SK-N-SH treated with all-trans-retinoic acid at 6 μM for 48 hours (cell line): ENCODE measurements at regions not wholly inside any gene's neighbourhood (a gene's known extent, or its start where the extent isn't known, plus 50 kb on each side); places are given as distances from the start of the nearest gene placed in this dataset.

Experiments
- ATAC-seq: fragments of 200-7000 bp; cut with Tn5 transposase; 3 replicates; pipeline ENCODE4 v1.9.1; 2020; ENCODE audit warnings: mild to moderate bottlenecking, moderate library complexity
- ARNTL ChIP-seq: fragments of 450-650 bp; formaldehyde crosslinking; IDR thresholded peaks from 2 replicates; pipeline ENCODE4 v1.5.0; 2020; ENCODE audit warnings: low read depth, mild to moderate bottlenecking, moderate library complexity, borderline replicate concordance
- BACH2 ChIP-seq: fragments of 250-450 bp; sonication (Bioruptor Pico); IDR thresholded peaks from 2 replicates; pipeline ENCODE4 v1.9.0; 2021; ENCODE audit warnings: mild to moderate bottlenecking, borderline replicate concordance
- CSDC2 ChIP-seq: fragments of 250-450 bp; sonication (Bioruptor Pico); IDR thresholded peaks from 2 replicates; pipeline ENCODE4 v1.5.0; 2020; ENCODE audit warnings: mild to moderate bottlenecking, moderate library complexity
- CSRNP3 ChIP-seq: fragments of 250-450 bp; sonication (Bioruptor Pico); IDR thresholded peaks from 2 replicates; pipeline ENCODE4 v1.5.1; 2021; ENCODE audit warnings: mild to moderate bottlenecking, moderate library complexity
- ESRRG ChIP-seq: fragments of 250-450 bp; sonication (Bioruptor Pico); IDR thresholded peaks from 2 replicates; pipeline ENCODE4 v1.6.1; 2021; ENCODE audit warnings: mild to moderate bottlenecking
- GLIS3 ChIP-seq: fragments of 250-450 bp; sonication (Bioruptor Pico); IDR thresholded peaks from 2 replicates; pipeline ENCODE4 v1.5.0; 2020; ENCODE audit warnings: mild to moderate bottlenecking, moderate library complexity
- ISL1 ChIP-seq: fragments of 250-450 bp; sonication (Bioruptor Pico); IDR thresholded peaks from 2 replicates; pipeline ENCODE4 v2.1.2; 2022; ENCODE audit warnings: mild to moderate bottlenecking, moderate library complexity
- OSR1 ChIP-seq: fragments of 250-450 bp; sonication (Bioruptor Pico); IDR thresholded peaks from 2 replicates; pipeline ENCODE4 v1.8.0; 2022; ENCODE audit warnings: moderate library complexity, mild to moderate bottlenecking, inconsistent platforms
- PPARA ChIP-seq: fragments of 250-450 bp; sonication (Bioruptor Pico); IDR thresholded peaks from 2 replicates; pipeline ENCODE4 v1.5.0; 2020; ENCODE audit warnings: mild to moderate bottlenecking, borderline replicate concordance
- RARB ChIP-seq: fragments of 250-450 bp; sonication (Bioruptor Pico); IDR thresholded peaks from 2 replicates; pipeline ENCODE4 v1.8.0; 2021; ENCODE audit warnings: mild to moderate bottlenecking, moderate library complexity
- SNAI2 ChIP-seq: fragments of 250-450 bp; sonication (Bioruptor Pico); IDR thresholded peaks from 2 replicates; pipeline ENCODE4 v1.5.0; 2020; ENCODE audit warnings: mild to moderate bottlenecking, moderate library complexity
- TCF4 ChIP-seq: fragments of 250-450 bp; sonication (Bioruptor Pico); IDR thresholded peaks from 2 replicates; pipeline ENCODE4 v1.8.0; 2021; ENCODE audit warnings: mild to moderate bottlenecking, moderate library complexity, borderline replicate concordance
- TOX ChIP-seq: fragments of 250-450 bp; sonication (Bioruptor Pico); IDR thresholded peaks from 2 replicates; pipeline ENCODE4 v1.8.0; 2021; ENCODE audit warnings: mild to moderate bottlenecking, moderate library complexity, borderline replicate concordance
- ZC3H10 ChIP-seq: fragments of 250-450 bp; sonication (Bioruptor Pico); IDR thresholded peaks from 2 replicates; pipeline ENCODE4 v1.5.1; 2021; ENCODE audit warnings: mild to moderate bottlenecking, moderate library complexity
- ZFP3 ChIP-seq: fragments of 250-450 bp; sonication (Bioruptor Pico); IDR thresholded peaks from 2 replicates; pipeline ENCODE4 v1.5.0; 2020; ENCODE audit warnings: mild to moderate bottlenecking, moderate library complexity
- ZFP30 ChIP-seq: fragments of 450-650 bp; formaldehyde crosslinking; IDR thresholded peaks from 2 replicates; pipeline ENCODE4 v1.5.0; 2022; ENCODE audit warnings: mild to moderate bottlenecking, moderate library complexity
- ZNF565 ChIP-seq: fragments of 450-650 bp; formaldehyde crosslinking; conservative IDR thresholded peaks from 2 replicates; pipeline ENCODE4 v1.5.0; 2020; ENCODE audit warnings: low read depth, mild to moderate bottlenecking, moderate library complexity
- ZNF70 ChIP-seq: fragments of 450-650 bp; formaldehyde crosslinking; IDR thresholded peaks from 2 replicates; pipeline ENCODE4 v1.5.0; 2020; ENCODE audit warnings: mild to moderate bottlenecking, moderate library complexity
- ZNF8 ChIP-seq: fragments of 450-650 bp; formaldehyde crosslinking; IDR thresholded peaks from 2 replicates; pipeline ENCODE4 v1.5.0; 2020; ENCODE audit warnings: mild to moderate bottlenecking, moderate library complexity
- TF ChIP-seq, protein P1 (sequence below): fragments of 250-450 bp; sonication (Bioruptor Pico); IDR thresholded peaks from 2 replicates; pipeline ENCODE4 v1.8.0; 2020; ENCODE audit warnings: mild to moderate bottlenecking, moderate library complexity, borderline replicate concordance
- TF ChIP-seq, protein P2 (sequence below): fragments of 250-450 bp; sonication (Bioruptor Pico); IDR thresholded peaks from 2 replicates; pipeline ENCODE4 v1.5.0; 2020; ENCODE audit warnings: mild to moderate bottlenecking, moderate library complexity
- TF ChIP-seq, protein P3 (sequence below): fragments of 250-450 bp; sonication (Bioruptor Pico); IDR thresholded peaks from 2 replicates; pipeline ENCODE4 v1.5.1; 2020; ENCODE audit warnings: low read depth, mild to moderate bottlenecking, moderate library complexity
- TF ChIP-seq, protein P4 (sequence below): fragments of 250-450 bp; sonication (Bioruptor Pico); IDR thresholded peaks from 2 replicates; pipeline ENCODE4 v1.8.0; 2021; ENCODE audit warnings: low read depth, mild to moderate bottlenecking, moderate library complexity, borderline replicate concordance

- TF ChIP-seq ZFP30 (no peak), ESRRG (CRISPR knock-in tag) (no peak), ZFP3 (no peak), TOX (no peak), CSDC2 (CRISPR knock-in tag) (no peak), RARB (CRISPR knock-in tag) (no peak), PPARA (CRISPR knock-in tag) (no peak), TCF4 (CRISPR knock-in tag) (no peak), ZNF8 (CRISPR knock-in tag) (no peak), ARNTL (no peak), GLIS3 (CRISPR knock-in tag) (no peak), BACH2 (no peak), ISL1 (no peak)
- TF ChIP-seq, protein P1, sequence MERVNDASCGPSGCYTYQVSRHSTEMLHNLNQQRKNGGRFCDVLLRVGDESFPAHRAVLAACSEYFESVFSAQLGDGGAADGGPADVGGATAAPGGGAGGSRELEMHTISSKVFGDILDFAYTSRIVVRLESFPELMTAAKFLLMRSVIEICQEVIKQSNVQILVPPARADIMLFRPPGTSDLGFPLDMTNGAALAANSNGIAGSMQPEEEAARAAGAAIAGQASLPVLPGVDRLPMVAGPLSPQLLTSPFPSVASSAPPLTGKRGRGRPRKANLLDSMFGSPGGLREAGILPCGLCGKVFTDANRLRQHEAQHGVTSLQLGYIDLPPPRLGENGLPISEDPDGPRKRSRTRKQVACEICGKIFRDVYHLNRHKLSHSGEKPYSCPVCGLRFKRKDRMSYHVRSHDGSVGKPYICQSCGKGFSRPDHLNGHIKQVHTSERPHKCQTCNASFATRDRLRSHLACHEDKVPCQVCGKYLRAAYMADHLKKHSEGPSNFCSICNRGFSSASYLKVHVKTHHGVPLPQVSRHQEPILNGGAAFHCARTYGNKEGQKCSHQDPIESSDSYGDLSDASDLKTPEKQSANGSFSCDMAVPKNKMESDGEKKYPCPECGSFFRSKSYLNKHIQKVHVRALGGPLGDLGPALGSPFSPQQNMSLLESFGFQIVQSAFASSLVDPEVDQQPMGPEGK (CRISPR knock-in tag): no peak
- TF ChIP-seq, protein P2, sequence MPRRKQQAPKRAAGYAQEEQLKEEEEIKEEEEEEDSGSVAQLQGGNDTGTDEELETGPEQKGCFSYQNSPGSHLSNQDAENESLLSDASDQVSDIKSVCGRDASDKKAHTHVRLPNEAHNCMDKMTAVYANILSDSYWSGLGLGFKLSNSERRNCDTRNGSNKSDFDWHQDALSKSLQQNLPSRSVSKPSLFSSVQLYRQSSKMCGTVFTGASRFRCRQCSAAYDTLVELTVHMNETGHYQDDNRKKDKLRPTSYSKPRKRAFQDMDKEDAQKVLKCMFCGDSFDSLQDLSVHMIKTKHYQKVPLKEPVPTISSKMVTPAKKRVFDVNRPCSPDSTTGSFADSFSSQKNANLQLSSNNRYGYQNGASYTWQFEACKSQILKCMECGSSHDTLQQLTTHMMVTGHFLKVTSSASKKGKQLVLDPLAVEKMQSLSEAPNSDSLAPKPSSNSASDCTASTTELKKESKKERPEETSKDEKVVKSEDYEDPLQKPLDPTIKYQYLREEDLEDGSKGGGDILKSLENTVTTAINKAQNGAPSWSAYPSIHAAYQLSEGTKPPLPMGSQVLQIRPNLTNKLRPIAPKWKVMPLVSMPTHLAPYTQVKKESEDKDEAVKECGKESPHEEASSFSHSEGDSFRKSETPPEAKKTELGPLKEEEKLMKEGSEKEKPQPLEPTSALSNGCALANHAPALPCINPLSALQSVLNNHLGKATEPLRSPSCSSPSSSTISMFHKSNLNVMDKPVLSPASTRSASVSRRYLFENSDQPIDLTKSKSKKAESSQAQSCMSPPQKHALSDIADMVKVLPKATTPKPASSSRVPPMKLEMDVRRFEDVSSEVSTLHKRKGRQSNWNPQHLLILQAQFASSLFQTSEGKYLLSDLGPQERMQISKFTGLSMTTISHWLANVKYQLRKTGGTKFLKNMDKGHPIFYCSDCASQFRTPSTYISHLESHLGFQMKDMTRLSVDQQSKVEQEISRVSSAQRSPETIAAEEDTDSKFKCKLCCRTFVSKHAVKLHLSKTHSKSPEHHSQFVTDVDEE: no peak
- TF ChIP-seq, protein P3, sequence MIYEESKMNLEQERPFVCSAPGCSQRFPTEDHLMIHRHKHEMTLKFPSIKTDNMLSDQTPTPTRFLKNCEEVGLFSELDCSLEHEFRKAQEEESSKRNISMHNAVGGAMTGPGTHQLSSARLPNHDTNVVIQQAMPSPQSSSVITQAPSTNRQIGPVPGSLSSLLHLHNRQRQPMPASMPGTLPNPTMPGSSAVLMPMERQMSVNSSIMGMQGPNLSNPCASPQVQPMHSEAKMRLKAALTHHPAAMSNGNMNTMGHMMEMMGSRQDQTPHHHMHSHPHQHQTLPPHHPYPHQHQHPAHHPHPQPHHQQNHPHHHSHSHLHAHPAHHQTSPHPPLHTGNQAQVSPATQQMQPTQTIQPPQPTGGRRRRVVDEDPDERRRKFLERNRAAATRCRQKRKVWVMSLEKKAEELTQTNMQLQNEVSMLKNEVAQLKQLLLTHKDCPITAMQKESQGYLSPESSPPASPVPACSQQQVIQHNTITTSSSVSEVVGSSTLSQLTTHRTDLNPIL: no peak
- ATAC-seq: no peak
Observed at GRCh38 chr2:221085341-221085900, 486.7 kb downstream of the EPHA4 start.

- TF ChIP-seq GLIS3 (CRISPR knock-in tag) (no peak), CSRNP3 (CRISPR knock-in tag) (no peak), TCF4 (CRISPR knock-in tag) (no peak), ZFP3 (no peak), ZFP30 (no peak), ZNF70 (CRISPR knock-in tag) (no peak), ZC3H10 (CRISPR knock-in tag) (no peak), ZNF565 (CRISPR knock-in tag) (no peak), ISL1 (no peak), ESRRG (CRISPR knock-in tag) (no peak), SNAI2 (no peak), OSR1 (CRISPR knock-in tag) (no peak), ARNTL (no peak), TOX (no peak), PPARA (CRISPR knock-in tag) (no peak)
- TF ChIP-seq, protein P3: no peak
- TF ChIP-seq, protein P2: no peak
- TF ChIP-seq, protein P1 (CRISPR knock-in tag): no peak
- TF ChIP-seq, protein P4, sequence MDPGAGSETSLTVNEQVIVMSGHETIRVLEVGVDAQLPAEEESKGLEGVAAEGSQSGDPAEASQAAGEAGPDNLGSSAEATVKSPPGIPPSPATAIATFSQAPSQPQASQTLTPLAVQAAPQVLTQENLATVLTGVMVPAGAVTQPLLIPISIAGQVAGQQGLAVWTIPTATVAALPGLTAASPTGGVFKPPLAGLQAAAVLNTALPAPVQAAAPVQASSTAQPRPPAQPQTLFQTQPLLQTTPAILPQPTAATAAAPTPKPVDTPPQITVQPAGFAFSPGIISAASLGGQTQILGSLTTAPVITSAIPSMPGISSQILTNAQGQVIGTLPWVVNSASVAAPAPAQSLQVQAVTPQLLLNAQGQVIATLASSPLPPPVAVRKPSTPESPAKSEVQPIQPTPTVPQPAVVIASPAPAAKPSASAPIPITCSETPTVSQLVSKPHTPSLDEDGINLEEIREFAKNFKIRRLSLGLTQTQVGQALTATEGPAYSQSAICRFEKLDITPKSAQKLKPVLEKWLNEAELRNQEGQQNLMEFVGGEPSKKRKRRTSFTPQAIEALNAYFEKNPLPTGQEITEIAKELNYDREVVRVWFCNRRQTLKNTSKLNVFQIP (CRISPR knock-in tag): no peak
- no peak for ATAC-seq
Observed at GRCh38 chr2:221085936-221086335, 486.2 kb downstream of the EPHA4 start.
